SIG-M5 (cell line): ENCODE measurements at regions not wholly inside any gene's neighbourhood (a gene's known extent, or its start where the extent isn't known, plus 50 kb on each side); places are given as distances from the start of the nearest gene placed in this dataset.
"Not testable (repeated sequence)": the region's sequence is repeated elsewhere in the genome, so short reads cannot be mapped to it uniquely, and the experiment has no call there.

Source experiments
- DNase-seq: peaks from one replicate; lab custom pipeline; 2025; lab: John Stamatoyannopoulos, UW

GRCh38 chr12:76178452-76178851 lies 94.0 kb upstream of the NAP1L1 start:
- DNase-seq, result no peak

- no peak for DNase-seq
Measured at GRCh38 chr12:76177821-76178220, 93.3 kb upstream of the NAP1L1 start.

- DNase-seq, result no peak
Measured at GRCh38 chr12:76176940-76177339, 92.5 kb upstream of the NAP1L1 start.

- not testable (repeated sequence) for DNase-seq
Measured at GRCh38 chr12:76175946-76176345, 91.5 kb upstream of the NAP1L1 start.

- no peak for DNase-seq
Measured at GRCh38 chr12:76173756-76174155, 89.3 kb upstream of the NAP1L1 start.

GRCh38 chr12:76158518-76159321 lies 74.2 kb upstream of the NAP1L1 start:
- peak; percentile 37 for DNase-seq

- DNase-seq, result no peak
Measured at GRCh38 chr12:76156726-76157125, 72.2 kb upstream of the NAP1L1 start.

GRCh38 chr12:76156314-76156713 lies 71.8 kb upstream of the NAP1L1 start:
- no peak for DNase-seq

GRCh38 chr12:76155157-76155670 lies 70.7 kb upstream of the NAP1L1 start:
- no peak for DNase-seq

- DNase-seq, result no peak
Measured at GRCh38 chr12:76153616-76154015, 69.1 kb upstream of the NAP1L1 start.

- DNase-seq, result peak; percentile 69
Measured at GRCh38 chr12:76152181-76152807, 67.8 kb upstream of the NAP1L1 start.

GRCh38 chr12:76144245-76144549 lies 59.7 kb upstream of the NAP1L1 start:
- DNase-seq, result no peak

- no peak for DNase-seq
Measured at GRCh38 chr12:76143343-76144244, 59.1 kb upstream of the NAP1L1 start.

- DNase-seq, result no peak
Measured at GRCh38 chr12:76142305-76142704, 57.8 kb upstream of the NAP1L1 start.

- no peak for DNase-seq
Measured at GRCh38 chr12:76138656-76139055, 54.2 kb upstream of the NAP1L1 start.

- DNase-seq, result no peak
Measured at GRCh38 chr12:76137606-76138005, 53.1 kb upstream of the NAP1L1 start.

GRCh38 chr12:76135456-76135855 lies 51.0 kb upstream of the NAP1L1 start:
- DNase-seq, result no peak
